Activated CD8-positive, alpha-beta T cell treated with anti-CD3 and anti-CD28 coated beads for 36 hours (primary cell): ENCODE measurements at regions not wholly inside any gene's neighbourhood (a gene's known extent, or its start where the extent isn't known, plus 50 kb on each side); places are given as distances from the start of the nearest gene placed in this dataset.

Source experiments
- ATAC-seq: fragments of 200-7000 bp; cut with Tn5 transposase; one replicate; pipeline ENCODE4 v1.10.0; 2021; ENCODE audit warnings: mild to moderate bottlenecking, moderate library complexity
- CTCF ChIA-PET: fragments of 350-600 bp; sonication (Branson Sonifier 250); formaldehyde crosslinking; loops from one replicate; lab custom pipeline; 2021; ENCODE audit warnings: antibody characterized with exemption; lab: Charles Lee
- POLR2A ChIA-PET: fragments of 350-600 bp; sonication (Branson Sonifier 250); formaldehyde crosslinking; loops from one replicate; lab custom pipeline; 2021; ENCODE audit warnings: antibody characterized with exemption; lab: Charles Lee
- DNase-seq: peaks from one replicate; pipeline ENCODE4 v3.0.0-alpha.2; 2020
- H3K27ac Mint-ChIP-seq: one replicate; pipeline ENCODE4 v1.8.0; 2021; ENCODE audit warnings: mild to moderate bottlenecking, mixed read lengths
- H3K27me3 Mint-ChIP-seq: one replicate; pipeline ENCODE4 v1.8.0; 2021; ENCODE audit warnings: mixed read lengths
- H3K36me3 Mint-ChIP-seq: one replicate; pipeline ENCODE4 v1.8.0; 2021; ENCODE audit warnings: low read depth, mixed read lengths
- H3K4me1 Mint-ChIP-seq: one replicate; pipeline ENCODE4 v1.8.0; 2021; ENCODE audit warnings: low read depth, mixed read lengths
- H3K4me3 Mint-ChIP-seq: one replicate; pipeline ENCODE4 v1.8.0; 2021; ENCODE audit warnings: mild to moderate bottlenecking, moderate library complexity, mixed read lengths
- H3K9me3 Mint-ChIP-seq: one replicate; pipeline ENCODE4 v1.8.0; 2021; ENCODE audit warnings: mixed read lengths
- CTCF ChIP-seq: fragments of 200-600 bp; IDR thresholded peaks from one replicate; pipeline ENCODE4 v1.8.0; 2022; ENCODE audit warnings: antibody characterized with exemption, mild to moderate bottlenecking
- intact Hi-C: fragments of 100-400 bp; cut with micrococcal nuclease; formaldehyde crosslinking; loops from one replicate; pipeline ENCODE4 v1.10.0; 2022

GRCh38 chr9:18106006-18106560, 367.9 kb upstream of the ADAMTSL1 start:
- TF ChIP-seq CTCF = no peak
- DNase-seq (no peak), ATAC-seq (no peak)
- Mint-ChIP-seq H3K9me3 (no peaks in the 10 kb centered on the region), H3K4me3 (no peak overlapping the region), H3K4me1 (no peaks in the 10 kb centered on the region), H3K27me3 (no peaks in the 10 kb centered on the region), H3K27ac (no peak overlapping the region), H3K36me3 (no peaks in the 10 kb centered on the region)
- intact Hi-C loops = no loop called here
- ChIA-PET POLR2A (no interaction called here), CTCF (no interaction called here)

DNA sequence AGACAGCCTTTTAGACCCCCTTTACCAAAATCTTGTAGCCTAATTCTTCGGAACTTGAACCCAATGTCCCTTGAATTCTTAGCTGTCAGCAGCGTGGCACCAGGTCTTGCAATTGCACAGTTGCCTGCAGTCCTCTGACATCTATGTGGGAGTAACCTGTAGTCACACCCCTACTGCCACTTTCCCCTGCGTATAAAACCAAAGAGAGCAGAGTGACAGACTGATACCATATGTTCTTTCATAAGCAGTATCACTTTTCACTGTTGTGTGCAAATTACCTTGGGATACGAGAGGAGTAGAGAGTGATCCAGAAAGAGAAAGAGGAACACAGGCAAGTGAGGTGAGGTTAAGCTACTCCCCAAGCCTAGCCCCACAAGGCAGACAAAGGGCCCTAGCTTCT, 364.3 kb upstream of the ADAMTSL1 start:
- TF ChIP-seq CTCF = no peak
- ChIA-PET POLR2A (no interaction called here), CTCF (no interaction called here)
- intact Hi-C loops = no loop called here
- H3K9me3 Mint-ChIP-seq = no peaks in the 10 kb centered on the region
- H3K4me3 Mint-ChIP-seq = no peak overlapping the region
- ATAC-seq (no peak), DNase-seq (no peak)
- peaks cover 2% of the 10 kb centered on the region for H3K27me3 Mint-ChIP-seq
- no peak overlapping the region for H3K27ac Mint-ChIP-seq
- H3K36me3 Mint-ChIP-seq = no peaks in the 10 kb centered on the region
- H3K4me1 Mint-ChIP-seq = no peaks in the 10 kb centered on the region

- Mint-ChIP-seq H3K27ac (no peak overlapping the region), H3K4me1 (no peaks in the 10 kb centered on the region), H3K4me3 (no peak overlapping the region), H3K36me3 (no peaks in the 10 kb centered on the region), H3K27me3 (peaks cover 2% of the 10 kb centered on the region), H3K9me3 (no peaks in the 10 kb centered on the region)
- no peak for DNase-seq
- no peak for ATAC-seq
- intact Hi-C loops = no loop called here
- POLR2A ChIA-PET = no interaction called here
- CTCF ChIA-PET = no interaction called here
- no peak for TF ChIP-seq CTCF
Measured at GRCh38 chr9:18111146-18111545, 362.8 kb upstream of the ADAMTSL1 start.

DNA sequence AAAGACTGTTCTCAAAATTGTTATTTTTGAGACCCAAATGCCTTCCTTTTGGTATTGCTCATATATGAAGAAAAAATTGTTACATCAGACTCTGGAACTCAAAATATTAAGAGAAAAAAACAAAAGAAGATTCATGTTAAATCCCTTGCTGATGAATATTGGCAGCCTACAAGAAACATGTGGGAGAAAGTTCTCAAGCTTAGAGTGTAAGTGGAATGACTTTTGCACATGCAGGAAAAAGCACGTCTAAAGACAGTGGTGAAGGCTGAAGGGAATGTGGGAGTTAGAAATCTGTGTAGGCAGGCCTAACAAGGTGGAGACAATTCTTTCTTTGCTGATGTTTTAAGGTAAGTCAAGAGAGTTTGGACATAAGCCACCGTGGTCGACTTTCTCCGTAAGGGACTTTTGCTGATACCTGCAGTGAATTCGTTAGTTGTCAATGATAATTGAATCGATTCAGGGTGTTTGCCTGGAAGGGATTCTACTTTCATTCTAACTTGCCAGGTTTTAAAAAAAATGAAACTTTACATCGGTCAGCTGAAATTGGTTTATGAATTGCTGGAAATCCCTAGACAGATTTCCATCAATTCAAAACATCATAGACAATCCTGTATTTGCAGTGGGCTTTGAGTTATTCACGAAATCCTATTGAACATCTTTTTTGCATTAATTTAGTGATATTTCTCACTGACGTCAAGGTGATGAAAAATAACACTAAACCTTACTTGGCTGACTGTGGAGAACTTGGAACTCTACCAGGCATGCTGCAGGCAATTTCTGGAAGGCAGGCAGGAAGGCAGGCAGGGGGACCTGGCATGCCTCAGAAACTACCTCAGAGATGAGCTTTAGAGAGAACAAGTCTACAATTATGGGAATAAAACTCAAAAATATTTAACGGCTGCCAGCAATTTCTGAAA, 359.1 kb upstream of the ADAMTSL1 start:
- H3K27me3 Mint-ChIP-seq = peaks cover 2% of the 10 kb centered on the region
- no peaks in the 10 kb centered on the region for H3K9me3 Mint-ChIP-seq
- ChIA-PET CTCF (no interaction called here), POLR2A (no interaction called here)
- H3K36me3 Mint-ChIP-seq = no peaks in the 10 kb centered on the region
- no peak for DNase-seq
- TF ChIP-seq CTCF = no peak
- no peaks in the 10 kb centered on the region for H3K4me1 Mint-ChIP-seq
- no peak overlapping the region for H3K27ac Mint-ChIP-seq
- no peak for ATAC-seq
- H3K4me3 Mint-ChIP-seq = no peak overlapping the region
- intact Hi-C loops = no loop called here

- no peak overlapping the region for H3K27ac Mint-ChIP-seq
- ChIA-PET CTCF (no interaction called here), POLR2A (no interaction called here)
- no peak overlapping the region for H3K4me3 Mint-ChIP-seq
- ATAC-seq (no peak), DNase-seq (no peak)
- H3K4me1 Mint-ChIP-seq = no peaks in the 10 kb centered on the region
- intact Hi-C loops = no loop called here
- H3K36me3 Mint-ChIP-seq = no peaks in the 10 kb centered on the region
- H3K27me3 Mint-ChIP-seq = no peaks in the 10 kb centered on the region
- no peaks in the 10 kb centered on the region for H3K9me3 Mint-ChIP-seq
- TF ChIP-seq CTCF = no peak
Measured at GRCh38 chr9:18118268-18118667, 355.7 kb upstream of the ADAMTSL1 start.
